Daoy (cell line): ENCODE measurements at regions not wholly inside any gene's neighbourhood (a gene's known extent, or its start where the extent isn't known, plus 50 kb on each side); places are given as distances from the start of the nearest gene placed in this dataset.
"Not testable (repeated sequence)": the region's sequence is repeated elsewhere in the genome, so short reads cannot be mapped to it uniquely, and the experiment has no call there.

Experiments
- DNase-seq: peaks from one replicate; pipeline ENCODE4 v3.0.0-alpha.2; 2015; ENCODE audit warnings: low read depth

GRCh38 chr12:31820832-31821231 lies 92.0 kb upstream of the AMN1 start:
- DNase-seq = no peak

GRCh38 chr12:31819427-31819826 lies 90.6 kb upstream of the AMN1 start:
- no peak for DNase-seq

GRCh38 chr12:31818623-31819268 lies 89.9 kb upstream of the AMN1 start:
- DNase-seq = no peak

GRCh38 chr12:31817120-31817519 lies 88.3 kb upstream of the AMN1 start:
- no peak for DNase-seq

- no peak for DNase-seq
Measured at GRCh38 chr12:31815096-31815495, 86.3 kb upstream of the AMN1 start.

GRCh38 chr12:31813305-31813704 lies 84.5 kb upstream of the AMN1 start:
- DNase-seq = no peak

GRCh38 chr12:31807773-31808097 lies 78.9 kb upstream of the AMN1 start:
- no peak for DNase-seq

- DNase-seq = not testable (repeated sequence)
Measured at GRCh38 chr12:31807081-31807772, 78.4 kb upstream of the AMN1 start.

- DNase-seq = not testable (repeated sequence)
Measured at GRCh38 chr12:31805681-31806080, 76.9 kb upstream of the AMN1 start.

GRCh38 chr12:31804707-31805106 lies 75.9 kb upstream of the AMN1 start:
- not testable (repeated sequence) for DNase-seq

GRCh38 chr12:31804185-31804504 lies 75.3 kb upstream of the AMN1 start:
- DNase-seq = no peak

GRCh38 chr12:31803306-31804184 lies 74.7 kb upstream of the AMN1 start:
- DNase-seq = no peak

GRCh38 chr12:31801872-31802271 lies 73.1 kb upstream of the AMN1 start:
- DNase-seq = no peak

- DNase-seq = no peak
Measured at GRCh38 chr12:31797230-31797872, 68.5 kb upstream of the AMN1 start.

GRCh38 chr12:31796270-31796951 lies 67.6 kb upstream of the AMN1 start:
- DNase-seq = no peak

GRCh38 chr12:31794745-31795144 lies 65.9 kb upstream of the AMN1 start:
- DNase-seq = no peak

- not testable (repeated sequence) for DNase-seq
Measured at GRCh38 chr12:31791265-31791664, 62.4 kb upstream of the AMN1 start.

- DNase-seq = no peak
Measured at GRCh38 chr12:31790759-31791158, 61.9 kb upstream of the AMN1 start.

- DNase-seq = no peak
Measured at GRCh38 chr12:31785318-31785717, 56.5 kb upstream of the AMN1 start.

GRCh38 chr12:31783996-31784645 lies 55.3 kb upstream of the AMN1 start:
- DNase-seq = no peak

- no peak for DNase-seq
Measured at GRCh38 chr12:31783556-31783955, 54.7 kb upstream of the AMN1 start.
